Activated naive CD4-positive, alpha-beta T cell treated with anti-CD3 and anti-CD28 coated beads, Interleukin-2, amount 50 U/mL, for 72 hours (primary cell): ENCODE measurements at regions not wholly inside any gene's neighbourhood (a gene's known extent, or its start where the extent isn't known, plus 50 kb on each side); places are given as distances from the start of the nearest gene placed in this dataset.
"Not testable (repeated sequence)": the region's sequence is repeated elsewhere in the genome, so short reads cannot be mapped to it uniquely, and the experiment has no call there.

Experiments
- ATAC-seq, 2 donors: fragments of 150-1000 bp; cut with Tn5 transposase; 2 replicates each; pipeline ENCODE4 v1.10.0; 2021; ENCODE audit warnings: mild to moderate bottlenecking in 2 of 2, moderate library complexity in 2 of 2
- DNase-seq, 2 donors: peaks; one replicate each; pipeline ENCODE4 v3.0.0; 2021 to 2022; ENCODE audit warnings: low spot score in 2 of 2
- H3K27ac Mint-ChIP-seq, 2 donors: one replicate each; pipeline ENCODE4 v1.8.0; 2022; ENCODE audit warnings: mild to moderate bottlenecking in 2 of 2, mixed read lengths in 2 of 2
- H3K36me3 Mint-ChIP-seq, 2 donors: one replicate each; pipeline ENCODE4 v1.8.0; 2022; ENCODE audit warnings: mixed read lengths in 2 of 2
- H3K9me3 Mint-ChIP-seq, 2 donors: one replicate each; pipeline ENCODE4 v1.8.0; 2022; ENCODE audit warnings: mixed read lengths in 2 of 2

DNA sequence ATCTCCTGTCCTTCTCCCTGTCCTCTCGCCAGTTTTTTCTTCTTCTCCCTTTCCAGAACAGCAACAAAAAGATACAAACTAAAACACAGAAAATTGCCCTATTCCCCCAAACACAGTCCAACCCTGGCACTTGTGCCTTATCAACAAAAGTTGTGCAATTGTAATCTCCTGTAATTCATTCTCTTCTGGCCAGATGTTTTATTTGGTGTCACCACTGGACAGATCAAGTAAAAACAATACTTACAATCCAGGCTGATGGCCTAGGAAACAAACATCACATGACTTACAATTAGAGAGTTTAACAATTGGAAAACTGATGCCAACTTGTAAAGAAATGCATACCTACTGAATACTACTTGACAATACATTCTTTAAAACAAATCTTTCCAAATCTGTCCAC, 231.6 kb downstream of the ETV1 start:
- Mint-ChIP-seq H3K9me3 (peaks cover 0 to under 1% of the 10 kb centered on the region in 2 donors), H3K27ac (no peak overlapping the region), H3K36me3 (no peaks in the 10 kb centered on the region)
- no peak for ATAC-seq
- DNase-seq: no peak

- H3K9me3 Mint-ChIP-seq: peaks cover 0 to 10% of the 10 kb centered on the region in 2 donors
- H3K36me3 Mint-ChIP-seq, H3K27ac Mint-ChIP-seq, ATAC-seq, DNase-seq: not testable (repeated sequence)
Observed at GRCh38 chr7:13765853-13766252, 223.6 kb downstream of the ETV1 start.

- Mint-ChIP-seq H3K9me3 (no peaks in the 10 kb centered on the region), H3K36me3 (peaks cover 0 to 4% of the 10 kb centered on the region in 2 donors), H3K27ac (no peak overlapping the region)
- DNase-seq: no peak
- no peak for ATAC-seq
Observed at GRCh38 chr7:13770305-13770704, 219.2 kb downstream of the ETV1 start.

DNA sequence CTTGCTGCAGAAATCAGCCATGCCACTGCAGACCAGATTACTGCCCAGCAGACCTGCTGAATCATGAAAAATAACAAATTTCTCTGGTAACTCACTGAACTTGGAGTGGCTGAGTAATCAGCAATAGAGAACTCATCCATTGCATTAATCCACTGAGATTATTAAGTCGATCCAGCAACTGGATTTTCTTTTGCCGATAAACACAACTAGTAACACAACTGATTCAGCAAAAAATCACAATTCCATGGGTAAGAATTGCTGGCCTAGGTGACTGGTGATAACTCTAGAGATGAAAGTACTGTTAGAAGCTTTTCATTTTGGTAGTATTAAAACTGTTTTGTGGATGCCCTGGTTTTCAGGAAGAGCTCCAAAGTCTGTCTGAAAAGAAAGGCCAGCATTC, 214.5 kb downstream of the ETV1 start:
- no peak for DNase-seq
- Mint-ChIP-seq H3K9me3 (peaks cover 0 to 8% of the 10 kb centered on the region in 2 donors), H3K36me3 (no peaks in the 10 kb centered on the region), H3K27ac (no peak overlapping the region)
- ATAC-seq: no peak

DNA sequence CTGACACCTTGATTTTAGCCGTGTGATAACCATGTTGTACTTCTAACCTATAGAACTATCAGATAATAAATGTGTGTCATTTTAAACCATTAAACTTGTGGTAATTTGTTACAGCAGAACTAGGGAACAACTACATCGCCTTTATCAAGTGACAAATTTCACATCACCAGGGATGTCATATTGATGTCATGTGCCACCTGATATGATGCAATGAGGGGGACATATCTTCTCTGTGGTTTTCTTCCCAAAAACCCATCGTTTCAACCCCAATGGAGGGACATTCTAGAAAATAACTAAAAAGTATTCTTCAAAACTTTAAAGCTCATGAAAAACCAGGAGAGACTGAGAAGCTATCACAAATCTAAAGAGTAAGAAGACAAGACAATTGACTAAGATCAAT, 212.2 kb downstream of the ETV1 start:
- ATAC-seq: no peak
- Mint-ChIP-seq H3K27ac (no peak overlapping the region), H3K36me3 (no peaks in the 10 kb centered on the region), H3K9me3 (peaks cover 0 to 8% of the 10 kb centered on the region in 2 donors)
- no peak for DNase-seq

GRCh38 chr7:13778967-13779366, 210.5 kb downstream of the ETV1 start:
- H3K9me3 Mint-ChIP-seq: peaks cover 0 to 8% of the 10 kb centered on the region in 2 donors
- no peak overlapping the region for H3K27ac Mint-ChIP-seq
- DNase-seq: no peak
- no peaks in the 10 kb centered on the region for H3K36me3 Mint-ChIP-seq
- peak in 1 of 2 donors; percentile 45 for ATAC-seq

GRCh38 chr7:13790611-13791010, 198.9 kb downstream of the ETV1 start:
- H3K9me3 Mint-ChIP-seq: no peaks in the 10 kb centered on the region
- ATAC-seq (no peak), DNase-seq (no peak)
- no peaks in the 10 kb centered on the region for H3K36me3 Mint-ChIP-seq
- H3K27ac Mint-ChIP-seq: no peak overlapping the region

DNA sequence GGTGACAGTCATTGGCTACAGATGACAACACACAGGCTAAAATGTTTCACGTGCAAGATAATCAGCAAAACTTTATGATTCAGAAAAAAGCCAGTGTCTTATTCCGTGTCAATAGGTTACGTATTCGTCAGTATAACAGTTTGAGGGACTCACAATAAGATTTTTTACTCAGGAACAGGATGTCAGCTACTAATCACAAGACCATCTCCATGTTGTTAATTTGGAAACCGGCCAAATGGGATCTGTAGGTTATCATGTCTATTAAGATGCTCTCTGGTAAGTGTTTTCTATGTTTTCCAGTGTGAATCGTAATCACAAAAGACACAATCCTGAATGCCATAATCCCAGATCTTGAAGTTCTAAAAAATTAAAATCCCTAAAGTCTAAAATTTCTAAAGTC, 197.3 kb downstream of the ETV1 start:
- Mint-ChIP-seq H3K36me3 (no peaks in the 10 kb centered on the region), H3K27ac (no peak overlapping the region), H3K9me3 (no peaks in the 10 kb centered on the region)
- ATAC-seq (no peak), DNase-seq (no peak)

DNA sequence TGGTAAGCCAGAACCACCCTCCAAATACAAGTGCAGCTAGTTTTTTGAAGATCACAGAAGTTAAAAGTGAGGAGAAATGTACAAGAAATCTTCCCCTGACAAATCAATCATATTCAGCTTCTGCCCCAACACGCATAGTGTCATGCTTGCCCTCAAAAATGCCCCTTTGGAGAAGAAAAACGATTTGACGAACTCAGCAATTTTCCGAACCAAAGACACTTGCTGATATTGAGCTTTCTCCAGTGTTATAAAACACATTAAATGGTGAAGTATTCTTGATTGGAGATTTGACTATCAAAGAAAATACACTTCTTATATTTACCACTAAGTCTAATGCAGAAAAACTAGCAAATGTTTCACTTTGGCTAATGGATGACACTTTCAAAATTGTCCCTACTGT, 195.5 kb downstream of the ETV1 start:
- DNase-seq (no peak), ATAC-seq (no peak)
- no peaks in the 10 kb centered on the region for H3K36me3 Mint-ChIP-seq

GRCh38 chr7:13794581-13794980, 194.9 kb downstream of the ETV1 start:
- Mint-ChIP-seq H3K36me3 (no peaks in the 10 kb centered on the region), H3K27ac (no peak overlapping the region), H3K9me3 (no peaks in the 10 kb centered on the region)
- ATAC-seq (no peak), DNase-seq (no peak)

More for the DNA sequence above, 195.5 kb downstream of the ETV1 start:
- Mint-ChIP-seq H3K27ac (no peak overlapping the region), H3K9me3 (no peaks in the 10 kb centered on the region)

DNA sequence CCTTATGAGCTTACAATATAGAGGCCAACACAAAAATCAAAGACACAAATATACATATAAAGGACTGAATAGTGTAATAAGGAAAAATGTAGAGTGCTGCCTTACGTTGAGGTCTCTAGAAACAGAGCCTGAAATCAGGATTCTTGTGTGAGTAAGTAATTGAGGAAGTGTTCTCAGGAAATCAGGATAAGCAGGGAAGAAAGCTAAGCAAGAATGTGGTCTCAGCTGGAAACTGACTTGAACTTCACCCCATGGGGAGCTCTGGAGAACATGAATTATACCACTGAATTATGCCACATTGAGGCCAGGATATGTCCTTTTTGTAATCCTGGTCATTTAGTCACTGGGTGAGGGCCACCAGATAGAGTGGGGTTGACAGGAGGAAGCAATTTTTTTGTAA, 191.9 kb downstream of the ETV1 start:
- Mint-ChIP-seq H3K36me3 (no peaks in the 10 kb centered on the region), H3K9me3 (peaks cover 3 to 5% of the 10 kb centered on the region in 2 donors), H3K27ac (no peak overlapping the region)
- no peak for ATAC-seq
- DNase-seq: no peak

- H3K36me3 Mint-ChIP-seq: peaks cover 6 to 16% of the 10 kb centered on the region in 2 donors
- H3K9me3 Mint-ChIP-seq: peaks cover 8 to 17% of the 10 kb centered on the region in 2 donors
- no peak overlapping the region for H3K27ac Mint-ChIP-seq
- ATAC-seq (peak in 1 of 2 donors; percentile 32), DNase-seq (no peak)
Observed at GRCh38 chr7:13800694-13801448, 188.6 kb downstream of the ETV1 start.

DNA sequence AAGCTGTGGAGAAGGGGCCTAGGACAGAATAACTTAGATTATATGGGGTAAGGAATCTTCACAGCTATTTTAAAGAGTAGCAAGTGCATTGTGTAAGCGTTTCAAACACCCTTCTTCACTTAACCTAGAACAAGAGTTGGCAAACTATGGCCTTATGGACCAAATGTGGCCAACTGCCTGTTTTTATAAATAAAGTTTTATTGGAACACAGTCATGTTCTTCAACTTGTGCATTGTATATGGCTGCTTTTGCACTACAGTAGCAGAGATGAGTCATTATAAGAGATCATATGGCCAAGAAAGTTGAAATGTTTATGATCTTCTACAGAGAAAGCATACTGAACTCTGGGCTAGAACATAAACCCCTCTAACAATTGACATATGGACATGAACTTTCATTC, 187.8 kb downstream of the ETV1 start:
- Mint-ChIP-seq H3K27ac (no peak overlapping the region), H3K9me3 (peaks cover 11 to 20% of the 10 kb centered on the region in 2 donors)
- no peak for ATAC-seq

DNA sequence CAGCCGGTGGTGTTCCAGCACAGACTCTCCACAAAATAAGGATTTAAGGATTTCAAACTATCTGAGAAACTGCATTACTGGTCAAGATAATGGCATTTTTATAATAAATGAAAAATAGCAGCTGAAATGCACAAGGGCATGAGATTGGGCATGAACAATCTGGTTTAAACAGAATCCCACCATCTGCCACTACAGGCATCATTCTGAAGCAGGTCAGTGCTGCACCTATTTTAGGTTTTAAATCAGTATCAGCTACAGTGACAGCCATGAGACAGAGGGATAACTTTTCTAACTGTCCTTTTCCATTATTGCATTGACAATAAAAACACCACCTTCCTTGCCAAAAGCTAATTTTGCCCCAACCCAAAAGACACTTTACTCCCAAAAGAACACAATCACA, 186.8 kb downstream of the ETV1 start:
- no peak for DNase-seq
- Mint-ChIP-seq H3K9me3 (peaks cover 14 to 20% of the 10 kb centered on the region in 2 donors), H3K36me3 (peaks cover 9 to 17% of the 10 kb centered on the region in 2 donors), H3K27ac (no peak overlapping the region)
- no peak for ATAC-seq

More for the DNA sequence above, 187.8 kb downstream of the ETV1 start:
- H3K36me3 Mint-ChIP-seq: peaks cover 9 to 17% of the 10 kb centered on the region in 2 donors
- no peak for DNase-seq

- peaks cover 9 to 17% of the 10 kb centered on the region in 2 donors for H3K36me3 Mint-ChIP-seq
- no peak overlapping the region for H3K27ac Mint-ChIP-seq
- ATAC-seq (no peak), DNase-seq (no peak)
- peaks cover 14 to 20% of the 10 kb centered on the region in 2 donors for H3K9me3 Mint-ChIP-seq
Observed at GRCh38 chr7:13803134-13803533, 186.3 kb downstream of the ETV1 start.

DNA sequence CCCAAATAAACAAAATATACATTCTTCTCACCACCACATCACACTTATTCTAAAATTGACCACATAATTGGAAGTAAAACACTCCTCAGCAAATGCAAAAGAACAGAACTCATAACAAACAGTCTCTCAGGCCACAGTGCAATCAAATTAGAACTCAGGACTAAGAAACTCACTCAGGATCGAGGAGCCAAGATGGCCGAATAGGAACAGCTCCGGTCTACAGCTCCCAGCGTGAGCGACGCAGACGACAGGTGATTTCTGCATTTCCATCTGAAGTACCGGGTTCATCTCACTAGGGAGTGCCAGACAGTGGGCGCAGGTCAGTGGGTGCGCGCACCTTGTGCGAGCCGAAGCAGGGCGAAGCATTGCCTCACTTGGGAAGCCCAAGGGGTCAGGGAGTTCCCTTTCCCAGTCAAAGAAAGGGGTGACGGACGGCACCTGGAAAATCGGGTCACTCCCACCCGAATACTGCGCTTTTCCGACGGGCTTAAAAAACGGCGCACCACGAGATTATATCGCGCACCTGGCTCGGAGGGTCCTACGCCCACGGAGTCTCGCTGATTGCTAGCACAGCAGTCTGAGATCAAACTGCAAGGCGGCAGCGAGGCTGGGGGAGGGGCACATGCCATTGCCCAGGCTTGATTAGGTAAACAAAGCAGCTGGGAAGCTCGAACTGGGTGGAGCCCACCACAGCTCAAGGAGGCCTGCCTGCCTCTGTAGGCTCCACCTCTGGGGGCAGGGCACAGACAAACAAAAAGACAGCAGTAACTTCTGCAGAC, 183.2 kb downstream of the ETV1 start:
- not testable (repeated sequence) for H3K27ac Mint-ChIP-seq, DNase-seq, ATAC-seq
- H3K9me3 Mint-ChIP-seq: peaks cover 16 to 20% of the 10 kb centered on the region in 2 donors
- peaks cover 9 to 22% of the 10 kb centered on the region in 2 donors for H3K36me3 Mint-ChIP-seq

GRCh38 chr7:13817230-13817629, 172.2 kb downstream of the ETV1 start:
- H3K27ac Mint-ChIP-seq, DNase-seq, H3K36me3 Mint-ChIP-seq, ATAC-seq: not testable (repeated sequence)
- H3K9me3 Mint-ChIP-seq: peaks cover 29% of the 10 kb centered on the region in 2 donors
